Activated CD4-positive, alpha-beta T cell treated with anti-CD3 and anti-CD28 coated beads for 36 hours (primary cell): ENCODE measurements at regions not wholly inside any gene's neighbourhood (a gene's known extent, or its start where the extent isn't known, plus 50 kb on each side); places are given as distances from the start of the nearest gene placed in this dataset.

Experiments used
- ATAC-seq: fragments of 200-7000 bp; cut with Tn5 transposase; one replicate; pipeline ENCODE4 v1.10.0; 2021; ENCODE audit warnings: mild to moderate bottlenecking, moderate library complexity
- CTCF ChIA-PET: fragments of 350-600 bp; sonication (Branson Sonifier 250); formaldehyde crosslinking; loops from one replicate; lab custom pipeline; 2021; ENCODE audit warnings: antibody characterized with exemption; lab: Charles Lee
- POLR2A ChIA-PET: fragments of 350-600 bp; sonication (Branson Sonifier 250); formaldehyde crosslinking; loops from one replicate; lab custom pipeline; 2021; ENCODE audit warnings: antibody characterized with exemption, inconsistent platforms; lab: Charles Lee
- DNase-seq: peaks from one replicate; pipeline ENCODE4 v3.0.0-alpha.2; 2020
- H3K27ac Mint-ChIP-seq: one replicate; pipeline ENCODE4 v1.8.0; 2021; ENCODE audit warnings: mixed read lengths
- H3K27me3 Mint-ChIP-seq: one replicate; pipeline ENCODE4 v1.8.0; 2021; ENCODE audit warnings: mixed read lengths
- H3K36me3 Mint-ChIP-seq: one replicate; pipeline ENCODE4 v1.8.0; 2021; ENCODE audit warnings: low read depth, mixed read lengths
- H3K4me1 Mint-ChIP-seq: one replicate; pipeline ENCODE4 v1.8.0; 2021; ENCODE audit warnings: mixed read lengths
- H3K4me3 Mint-ChIP-seq: one replicate; pipeline ENCODE4 v1.8.0; 2021; ENCODE audit warnings: mild to moderate bottlenecking, moderate library complexity, mixed read lengths
- H3K9me3 Mint-ChIP-seq: one replicate; pipeline ENCODE4 v1.8.0; 2021; ENCODE audit warnings: low read depth, mixed read lengths
- intact Hi-C, 2 experiments: fragments of 100-400 bp; cut with DNase I in 1 of 2; cut with micrococcal nuclease in 1 of 2; formaldehyde crosslinking; loops; one replicate each; pipeline versions ENCODE4 v1.14.2 to v1.15.1; 2022 to 2024; cut with DNase I, micrococcal nuclease

DNA sequence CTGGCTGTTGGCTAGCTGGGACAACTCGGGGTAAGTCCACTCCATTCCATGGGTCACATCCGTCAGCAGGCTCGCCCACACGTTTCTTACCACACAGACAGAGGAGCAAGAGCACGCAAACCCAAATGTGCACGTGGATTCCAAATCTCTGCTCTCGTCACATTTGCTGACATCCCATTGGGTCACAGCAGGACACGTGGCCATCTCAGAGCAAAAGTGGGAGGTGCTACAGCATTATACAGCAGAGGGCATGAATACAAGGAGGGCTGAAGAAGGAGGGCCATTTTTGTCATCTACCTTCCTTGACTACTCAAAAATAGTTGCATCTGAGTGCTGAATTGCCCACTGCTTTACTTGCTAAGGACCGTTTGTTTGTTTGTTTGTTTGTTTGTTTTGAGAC is 84.7 kb downstream of the RBBP6 start:
- Mint-ChIP-seq H3K4me3 (no peak overlapping the region), H3K27ac (no peak overlapping the region), H3K36me3 (no peaks in the 10 kb centered on the region), H3K4me1 (no peaks in the 10 kb centered on the region), H3K27me3 (peaks cover 3% of the 10 kb centered on the region), H3K9me3 (no peaks in the 10 kb centered on the region)
- ChIA-PET POLR2A (no interaction called here), CTCF (interaction anchor here (1.0 kb wide), 1 partner anchor 233 kb away, joined by 3 read pairs; no protein-coding TSS in a partner anchor)
- intact Hi-C loops = no loop called here
- ATAC-seq (no peak), DNase-seq (no peak)

DNA sequence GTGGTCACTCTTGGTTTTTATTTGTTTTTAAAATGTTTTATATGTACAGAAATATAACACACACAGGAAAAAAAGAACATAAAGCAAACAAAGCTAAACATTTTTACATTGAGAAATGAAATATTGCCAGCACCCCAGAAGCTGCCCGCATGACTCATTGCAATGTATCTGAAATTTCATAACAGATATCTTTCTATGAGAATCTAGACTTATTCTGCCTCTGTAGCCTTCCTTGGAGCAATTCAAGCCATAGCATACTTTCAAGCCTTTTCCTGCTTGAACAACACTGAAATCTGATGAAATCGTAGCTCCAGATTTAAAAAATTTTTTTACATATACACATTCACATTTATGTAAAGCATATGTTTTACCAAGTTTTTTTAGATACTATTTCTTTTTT is 86.9 kb downstream of the RBBP6 start:
- ChIA-PET CTCF (no interaction called here), POLR2A (no interaction called here)
- no peaks in the 10 kb centered on the region for H3K36me3 Mint-ChIP-seq
- DNase-seq (no peak), ATAC-seq (no peak)
- no peak overlapping the region for H3K4me3 Mint-ChIP-seq
- no peaks in the 10 kb centered on the region for H3K4me1 Mint-ChIP-seq
- no peak overlapping the region for H3K27ac Mint-ChIP-seq
- peaks cover 3% of the 10 kb centered on the region for H3K27me3 Mint-ChIP-seq
- intact Hi-C loops = no loop called here
- H3K9me3 Mint-ChIP-seq = no peaks in the 10 kb centered on the region

DNA sequence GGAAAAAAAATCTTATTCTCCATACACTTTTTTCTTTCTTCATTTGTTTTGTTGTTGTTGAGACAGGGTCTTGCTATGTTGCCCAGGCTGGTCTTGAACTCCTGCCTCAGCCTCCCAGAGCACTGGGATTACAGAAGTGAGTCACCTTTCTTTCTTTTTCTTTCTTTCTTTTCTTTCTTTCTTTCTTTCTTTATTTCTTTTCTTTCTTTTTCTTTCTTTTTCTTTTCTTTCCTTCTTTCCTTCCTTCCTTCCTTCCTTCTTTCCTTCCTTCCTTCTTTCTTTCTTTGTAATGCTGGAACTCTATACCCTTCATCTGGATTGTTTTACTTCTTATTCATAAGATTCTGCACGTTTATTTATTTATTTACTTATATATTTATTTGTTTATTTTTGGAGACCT is 94.5 kb upstream of the TNRC6A start:
- intact Hi-C loops = no loop called here

DNA sequence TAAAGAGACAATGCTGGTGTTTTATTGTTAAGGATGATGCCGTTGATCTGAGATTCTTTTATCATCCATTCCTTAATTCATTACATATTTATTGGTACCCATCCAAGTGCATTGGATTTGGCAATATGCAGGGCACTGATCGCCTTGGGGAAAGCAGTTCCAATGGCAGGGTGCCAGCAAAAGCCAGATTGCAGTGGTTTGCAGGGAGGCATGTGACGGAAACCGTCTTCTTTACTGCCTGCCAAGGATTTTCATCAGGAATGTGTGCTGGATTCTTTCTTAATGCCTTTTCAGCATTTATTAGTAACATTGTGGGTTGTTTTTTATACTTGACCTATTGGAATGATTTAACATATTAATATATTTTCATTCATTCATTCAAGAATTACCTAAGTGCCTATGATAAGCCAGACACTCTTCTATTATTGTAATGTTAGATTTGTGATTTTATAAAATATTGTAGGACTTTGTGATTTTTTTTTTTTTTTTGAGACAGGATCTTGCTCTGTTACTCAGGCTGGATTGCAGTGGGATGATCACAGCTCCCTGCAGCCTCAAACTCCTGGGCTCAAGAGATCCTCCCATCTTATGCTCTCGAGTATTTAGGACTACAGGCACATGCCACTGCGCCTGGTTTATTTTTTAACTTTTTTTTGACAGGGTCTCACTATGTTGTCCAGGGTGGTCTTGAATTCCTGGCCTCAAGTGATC is 93.4 kb upstream of the TNRC6A start:
- ChIA-PET CTCF (no interaction called here), POLR2A (no interaction called here)
- DNase-seq (no peak), ATAC-seq (no peak)
- intact Hi-C loops = no loop called here
- Mint-ChIP-seq H3K36me3 (no peaks in the 10 kb centered on the region), H3K4me3 (no peak overlapping the region), H3K27ac (no peak overlapping the region), H3K4me1 (no peaks in the 10 kb centered on the region), H3K9me3 (no peaks in the 10 kb centered on the region), H3K27me3 (peaks cover 12% of the 10 kb centered on the region)

More for the DNA sequence above, 94.5 kb upstream of the TNRC6A start:
- no peak overlapping the region for H3K4me3 Mint-ChIP-seq
- POLR2A ChIA-PET = no interaction called here
- ATAC-seq = no peak
- H3K36me3 Mint-ChIP-seq = no peaks in the 10 kb centered on the region
- no peak for DNase-seq
- H3K4me1 Mint-ChIP-seq = no peaks in the 10 kb centered on the region
- H3K9me3 Mint-ChIP-seq = no peaks in the 10 kb centered on the region
- H3K27me3 Mint-ChIP-seq = peaks cover 13% of the 10 kb centered on the region
- CTCF ChIA-PET = no interaction called here
- no peak overlapping the region for H3K27ac Mint-ChIP-seq

DNA sequence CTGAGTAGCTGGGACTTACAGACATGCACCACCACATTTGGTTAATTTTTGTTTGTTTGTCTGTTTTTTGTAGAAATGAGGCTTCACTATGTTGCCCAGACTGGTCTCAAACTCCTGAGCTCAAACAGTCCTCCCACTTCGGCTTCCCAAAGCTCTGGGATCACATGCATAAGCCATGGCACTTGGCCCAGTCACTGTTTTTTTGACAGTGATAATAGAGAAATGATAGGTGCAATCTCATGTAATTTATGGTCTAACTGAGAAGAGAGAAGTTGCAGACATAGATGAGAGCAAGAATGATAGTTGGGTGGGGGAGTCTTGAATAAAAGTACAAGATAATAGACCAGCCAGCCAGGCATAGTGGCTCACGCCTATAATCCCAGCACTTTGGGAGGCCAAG is 89.7 kb upstream of the TNRC6A start:
- Mint-ChIP-seq H3K9me3 (no peaks in the 10 kb centered on the region), H3K27ac (no peak overlapping the region), H3K4me3 (no peak overlapping the region), H3K4me1 (no peaks in the 10 kb centered on the region), H3K27me3 (peaks cover 15% of the 10 kb centered on the region), H3K36me3 (no peaks in the 10 kb centered on the region)
- DNase-seq (no peak), ATAC-seq (no peak)
- CTCF ChIA-PET = interaction anchor here (0.5 kb wide), 1 partner anchor 9 kb away, joined by 3 read pairs; no protein-coding TSS in a partner anchor
- POLR2A ChIA-PET = interaction anchor here (0.6 kb wide), 1 partner anchor 91 kb away, joined by 3 read pairs; no protein-coding TSS in a partner anchor
- intact Hi-C loops = no loop called here

DNA sequence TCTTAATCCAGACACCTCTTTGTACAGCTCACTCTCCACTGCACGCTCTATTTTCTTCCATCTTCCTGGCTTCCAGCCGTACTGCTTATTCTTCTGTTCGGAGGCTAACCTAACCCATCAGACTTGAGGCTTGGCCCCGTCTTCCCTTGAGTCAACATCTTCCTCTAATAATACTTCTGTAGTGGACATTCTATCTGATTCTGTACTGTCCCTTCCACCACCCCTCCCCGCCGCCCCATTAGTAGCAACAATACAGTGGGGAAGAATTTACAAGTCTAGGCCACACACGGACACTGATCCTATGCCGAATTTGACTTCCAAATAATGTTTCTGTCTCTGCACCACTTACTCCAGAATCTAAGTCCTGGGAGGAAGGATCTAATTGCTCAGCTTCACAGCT is 86.0 kb upstream of the TNRC6A start:
- H3K36me3 Mint-ChIP-seq = no peaks in the 10 kb centered on the region
- no peak overlapping the region for H3K27ac Mint-ChIP-seq
- peaks cover 14% of the 10 kb centered on the region for H3K27me3 Mint-ChIP-seq
- no peak for DNase-seq
- CTCF ChIA-PET = no interaction called here
- no peak for ATAC-seq
- H3K9me3 Mint-ChIP-seq = no peaks in the 10 kb centered on the region
- no peak overlapping the region for H3K4me3 Mint-ChIP-seq
- H3K4me1 Mint-ChIP-seq = no peaks in the 10 kb centered on the region
- POLR2A ChIA-PET = no interaction called here
- intact Hi-C loops = no loop called here

DNA sequence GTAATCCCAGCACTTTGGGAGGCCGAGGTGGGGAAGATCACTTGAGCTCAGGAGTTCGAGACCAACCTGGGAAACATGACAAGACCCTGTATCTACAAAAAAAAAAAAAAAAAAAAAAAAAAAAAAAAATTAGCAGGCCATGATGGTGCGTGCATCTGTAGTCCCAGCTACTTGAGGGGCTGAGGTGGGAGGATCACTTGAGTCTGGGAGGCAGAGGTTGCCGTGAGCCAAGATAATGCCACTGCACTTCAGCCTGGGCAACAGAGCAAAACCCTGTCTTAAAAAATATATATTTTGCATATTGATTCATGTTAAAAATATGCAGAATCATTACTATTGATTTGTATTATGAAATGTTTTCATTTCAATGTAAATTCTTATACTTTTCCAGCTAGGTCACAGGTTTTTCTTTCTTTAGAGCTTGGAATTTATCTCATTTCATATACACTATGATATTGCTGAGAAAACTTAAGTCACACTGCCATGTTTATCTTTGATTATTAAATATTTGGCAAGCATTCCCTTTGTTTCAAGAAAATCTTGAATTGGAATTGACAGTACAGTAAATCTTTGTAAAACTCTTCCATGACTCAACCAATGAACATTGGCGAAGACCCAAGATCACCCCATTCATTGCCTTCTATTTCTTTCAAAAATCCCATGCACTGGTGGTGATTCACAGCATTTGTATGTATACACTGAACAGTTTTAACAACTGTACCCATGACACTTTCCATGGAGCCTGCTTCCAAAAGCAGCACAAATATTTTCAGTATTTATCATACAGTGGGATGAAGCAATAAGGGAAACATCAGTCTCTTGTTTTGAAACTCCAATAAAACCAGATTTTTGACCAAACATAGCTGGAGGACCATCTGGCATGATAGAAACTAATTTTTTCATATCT is 83.5 kb upstream of the TNRC6A start:
- H3K4me3 Mint-ChIP-seq = no peak overlapping the region
- ATAC-seq (no peak), DNase-seq (no peak)
- peaks cover 13% of the 10 kb centered on the region for H3K27me3 Mint-ChIP-seq
- no peaks in the 10 kb centered on the region for H3K36me3 Mint-ChIP-seq
- no peak overlapping the region for H3K27ac Mint-ChIP-seq
- H3K4me1 Mint-ChIP-seq = no peaks in the 10 kb centered on the region
- ChIA-PET CTCF (no interaction called here), POLR2A (no interaction called here)
- H3K9me3 Mint-ChIP-seq = no peaks in the 10 kb centered on the region
- intact Hi-C loops = no loop called here

DNA sequence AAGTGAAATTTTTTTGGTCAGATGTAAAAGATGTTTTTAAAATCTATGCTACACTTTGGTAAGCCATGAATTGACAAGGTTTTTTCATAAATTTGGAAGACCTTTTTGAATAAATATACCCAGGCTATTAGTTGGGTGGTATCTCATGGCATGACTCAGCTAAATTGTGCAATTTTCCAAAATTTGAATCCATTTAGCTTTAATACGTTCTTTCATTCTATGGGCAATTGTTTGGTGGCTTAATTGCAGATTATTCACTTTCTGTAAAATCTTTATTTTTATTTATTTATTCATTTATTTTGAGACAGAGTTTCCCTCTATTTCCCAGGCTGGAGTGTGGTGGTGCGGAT is 82.8 kb upstream of the TNRC6A start:
- CTCF ChIA-PET = interaction anchor here (1.1 kb wide), 1 partner anchor 84 kb away, joined by 3 read pairs; no protein-coding TSS in a partner anchor
- intact Hi-C loops = no loop called here
- Mint-ChIP-seq H3K27me3 (peaks cover 10% of the 10 kb centered on the region), H3K36me3 (no peaks in the 10 kb centered on the region), H3K4me1 (no peaks in the 10 kb centered on the region), H3K27ac (no peak overlapping the region), H3K9me3 (no peaks in the 10 kb centered on the region), H3K4me3 (no peak overlapping the region)
- POLR2A ChIA-PET = no interaction called here
- ATAC-seq = no peak
- no peak for DNase-seq

DNA sequence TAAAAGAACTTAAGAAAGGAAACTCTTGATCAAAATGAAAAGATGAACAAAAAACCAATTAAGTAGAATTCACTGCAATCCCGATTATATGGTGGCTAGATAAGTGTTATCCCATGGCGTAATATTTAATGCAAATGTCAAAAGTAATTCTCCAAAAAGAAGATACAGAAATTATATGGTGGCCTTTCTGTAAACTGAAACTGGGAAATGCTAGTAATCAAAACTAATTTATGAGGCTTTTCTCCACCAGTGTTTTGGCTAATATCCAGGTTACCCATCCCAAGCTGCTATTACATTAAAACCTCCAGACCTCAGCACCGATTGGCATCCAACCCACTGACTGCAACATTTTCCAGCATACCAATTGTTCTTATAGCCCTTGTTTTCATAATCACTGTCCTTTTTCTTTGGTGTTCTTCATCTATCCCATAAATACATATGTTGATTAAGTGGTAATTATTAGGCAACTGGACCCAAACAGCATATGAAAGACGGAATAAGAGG is 77.2 kb upstream of the TNRC6A start:
- no peak overlapping the region for H3K27ac Mint-ChIP-seq
- H3K27me3 Mint-ChIP-seq = peaks cover 5% of the 10 kb centered on the region
- ATAC-seq (no peak), DNase-seq (no peak)
- POLR2A ChIA-PET = no interaction called here
- no peaks in the 10 kb centered on the region for H3K9me3 Mint-ChIP-seq
- no peak overlapping the region for H3K4me3 Mint-ChIP-seq
- intact Hi-C loops = no loop called here
- H3K4me1 Mint-ChIP-seq = no peaks in the 10 kb centered on the region
- no peaks in the 10 kb centered on the region for H3K36me3 Mint-ChIP-seq
- CTCF ChIA-PET = interaction anchor here (0.7 kb wide), 1 partner anchor 31 kb away, joined by 3 read pairs; no protein-coding TSS in a partner anchor

DNA sequence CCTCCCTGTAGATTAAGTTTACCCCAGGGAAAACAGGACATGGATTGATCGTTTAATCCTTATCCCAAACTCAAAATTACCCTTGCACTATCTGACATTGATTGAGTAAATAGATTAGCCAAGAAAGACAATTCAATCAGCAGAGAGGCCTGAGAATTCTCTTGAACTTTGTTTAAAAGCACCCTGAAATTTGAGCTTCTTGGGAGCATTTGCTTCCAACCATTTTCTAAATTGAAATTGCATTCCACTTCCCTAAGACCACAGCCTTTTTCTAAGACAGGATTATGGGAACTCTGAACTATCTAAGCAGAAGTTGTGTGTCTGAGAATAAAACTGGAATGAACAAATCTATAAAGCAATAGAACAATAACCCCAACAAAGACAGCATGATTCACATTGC is 76.6 kb upstream of the TNRC6A start:
- Mint-ChIP-seq H3K27ac (no peak overlapping the region), H3K4me1 (no peaks in the 10 kb centered on the region), H3K4me3 (no peak overlapping the region), H3K27me3 (peaks cover 5% of the 10 kb centered on the region), H3K9me3 (no peaks in the 10 kb centered on the region), H3K36me3 (no peaks in the 10 kb centered on the region)
- no peak for ATAC-seq
- no peak for DNase-seq
- intact Hi-C loops = no loop called here
- ChIA-PET CTCF (interaction anchor here (0.7 to 1.0 kb wide), 2 partner anchors 31 to 72 kb away, joined by 3 read pairs; no protein-coding TSS in a partner anchor), POLR2A (no interaction called here)

DNA sequence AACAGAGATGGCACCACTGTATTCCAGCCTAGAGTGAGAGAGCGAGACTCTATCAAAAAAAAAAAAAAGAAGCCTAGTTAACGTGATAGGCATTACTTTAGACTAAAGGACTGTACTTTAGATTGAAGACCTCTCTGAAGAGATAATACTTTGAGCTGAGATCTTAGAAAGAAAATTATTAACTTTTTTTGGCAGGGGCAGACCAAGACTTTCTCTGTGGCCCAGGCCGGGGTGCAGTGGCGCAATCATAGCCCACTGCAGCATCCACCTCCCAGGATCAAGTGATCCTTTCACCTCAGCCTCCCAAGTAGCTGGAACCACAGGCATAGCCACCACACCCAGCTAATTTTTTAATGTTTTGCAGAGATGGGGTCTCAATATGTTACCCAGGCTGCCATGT is 75.7 kb upstream of the TNRC6A start:
- intact Hi-C loops = loop anchor here in 1 of 2 experiments (2.0 kb wide), 1 partner anchor 23 kb away; no protein-coding TSS in a partner anchor

More for the DNA sequence above, 75.7 kb upstream of the TNRC6A start:
- Mint-ChIP-seq H3K27ac (no peak overlapping the region), H3K36me3 (no peaks in the 10 kb centered on the region), H3K4me3 (no peak overlapping the region), H3K27me3 (peaks cover 2% of the 10 kb centered on the region), H3K4me1 (no peaks in the 10 kb centered on the region), H3K9me3 (no peaks in the 10 kb centered on the region)
- CTCF ChIA-PET = interaction anchor here (1.0 kb wide), 1 partner anchor 73 kb away, joined by 3 read pairs; no protein-coding TSS in a partner anchor
- DNase-seq = no peak
- no peak for ATAC-seq
- POLR2A ChIA-PET = no interaction called here
